IMR-90 (cell line): ENCODE measurements at regions not wholly inside any gene's neighbourhood (a gene's known extent, or its start where the extent isn't known, plus 50 kb on each side); places are given as distances from the start of the nearest gene placed in this dataset.

Experiments used
- ATAC-seq: fragments of 200-7000 bp; cut with Tn5 transposase; 2 replicates; pipeline ENCODE4 v1.9.1; 2020; ENCODE audit warnings: low read depth, mild to moderate bottlenecking, moderate library complexity
- BruUV-seq: library from RNA; stranded (reverse); fragments of 400-500 nt; replicated peaks from 2 replicates; lab custom pipeline; 2021; lab: Mats Ljungman, UMichigan
- CTCF ChIA-PET: fragments of 300-600 bp; formaldehyde crosslinking; extraction: SDS; loops from one replicate; lab custom pipeline; 2021; ENCODE audit warnings: antibody characterized with exemption; lab: Yijun Ruan, JAX
- POLR2A ChIA-PET: fragments of 300-600 bp; sonication (Branson Sonifier 250); formaldehyde crosslinking; loops from one replicate; lab custom pipeline; 2022; ENCODE audit warnings: antibody characterized with exemption; ENCODE audit not compliant: unreplicated experiment; lab: Charles Lee
- DNase-seq: peaks from one replicate; pipeline ENCODE4 v3.0.0; 2013
- H2AFZ ChIP-seq: replicated peaks from 2 replicates; pipeline ENCODE3; 2013; ENCODE audit warnings: low read length, mild to moderate bottlenecking; ENCODE audit not compliant: poor library complexity
- H2AK5ac ChIP-seq: 2 replicates; pipeline ENCODE4 v1.6.1; 2013; ENCODE audit warnings: low read depth, low read length, inconsistent platforms
- H2AK9ac ChIP-seq: replicated peaks from 2 replicates; pipeline ENCODE3; 2013; ENCODE audit warnings: mild to moderate bottlenecking, low read depth, low read length, moderate library complexity; ENCODE audit not compliant: poor library complexity
- H2BK120ac ChIP-seq: 2 replicates; pipeline ENCODE4 v1.6.1; 2013; ENCODE audit warnings: low read depth, low read length, inconsistent platforms
- H2BK15ac ChIP-seq: 3 replicates; pipeline ENCODE4 v1.6.1; 2013; ENCODE audit warnings: low read depth, low read length, inconsistent platforms
- H2BK20ac ChIP-seq: 2 replicates; pipeline ENCODE4 v1.6.1; 2013; ENCODE audit warnings: low read depth, mild to moderate bottlenecking, inconsistent platforms, low read length, moderate library complexity
- H2BK5ac ChIP-seq: 2 replicates; pipeline ENCODE4 v1.6.1; 2013; ENCODE audit warnings: mild to moderate bottlenecking, low read depth, low read length, inconsistent platforms; ENCODE audit not compliant: poor library complexity, severe bottlenecking
- H3K14ac ChIP-seq: replicated peaks from 2 replicates; pipeline ENCODE4 v1.6.1; 2013; ENCODE audit warnings: low read depth, low read length, inconsistent platforms
- H3K18ac ChIP-seq: 2 replicates; pipeline ENCODE4 v1.6.1; 2013; ENCODE audit warnings: low read depth, low read length, control low read depth
- H3K23ac ChIP-seq: 2 replicates; pipeline ENCODE4 v1.6.1; 2013; ENCODE audit warnings: low read depth, low read length, inconsistent platforms
- H3K27ac ChIP-seq: 2 replicates; pipeline ENCODE4 v1.5.1; 2013; ENCODE audit warnings: mild to moderate bottlenecking, control low read depth, low read length; ENCODE audit not compliant: insufficient read depth
- H3K27me3 ChIP-seq: 2 replicates; pipeline ENCODE4 v1.6.1; 2013; ENCODE audit warnings: low read length; ENCODE audit not compliant: control insufficient read depth, insufficient read depth
- H3K36me3 ChIP-seq: 2 replicates; pipeline ENCODE4 v1.6.1; 2013; ENCODE audit warnings: low read length, mixed read lengths; ENCODE audit not compliant: control insufficient read depth, insufficient read depth
- H3K4ac ChIP-seq: 2 replicates; pipeline ENCODE4 v1.6.1; 2013; ENCODE audit warnings: low read depth, low read length, inconsistent platforms
- H3K4me1 ChIP-seq: 2 replicates; pipeline ENCODE4 v1.6.1; 2013; ENCODE audit warnings: low read length, mixed read lengths; ENCODE audit not compliant: control insufficient read depth, insufficient read depth
- H3K4me2 ChIP-seq: 2 replicates; pipeline ENCODE4 v1.6.1; 2013; ENCODE audit warnings: low read depth, mild to moderate bottlenecking, control low read depth, low read length, moderate library complexity
- H3K4me3 ChIP-seq: 2 replicates; pipeline ENCODE4 v1.5.1; 2013; ENCODE audit warnings: low read depth, mild to moderate bottlenecking, control low read depth, low read length, moderate library complexity; ENCODE audit not compliant: insufficient read depth
- H3K56ac ChIP-seq: 2 replicates; pipeline ENCODE4 v1.6.1; 2013; ENCODE audit warnings: low read length, inconsistent platforms; ENCODE audit not compliant: insufficient read depth; ENCODE audit errors: extremely low read depth
- H3K79me1 ChIP-seq, 2 experiments: 2 replicates each; pipeline ENCODE4 v1.6.1; 2013; ENCODE audit warnings: low read length in 2 of 2, inconsistent platforms in 1 of 2, low read depth in 1 of 2
- H3K9ac ChIP-seq: 2 replicates; pipeline ENCODE4 v1.6.1; 2013; ENCODE audit warnings: low read depth, low read length, control low read depth
- H3K9me1 ChIP-seq: 2 replicates; pipeline ENCODE4 v1.6.1; 2013; ENCODE audit warnings: low read length, inconsistent platforms; ENCODE audit not compliant: insufficient read depth
- H3K9me3 ChIP-seq: 2 replicates; pipeline ENCODE4 v1.6.1; 2013; ENCODE audit warnings: low read length; ENCODE audit not compliant: control insufficient read depth, insufficient read depth
- H4K20me1 ChIP-seq: 2 replicates; pipeline ENCODE4 v1.6.1; 2013; ENCODE audit warnings: low read length, inconsistent platforms; ENCODE audit not compliant: insufficient read depth
- H4K5ac ChIP-seq: 2 replicates; pipeline ENCODE4 v1.6.1; 2013; ENCODE audit warnings: mild to moderate bottlenecking, low read depth, low read length, control low read depth
- H4K8ac ChIP-seq, 2 experiments: 2 replicates each; pipeline ENCODE4 v1.6.1; 2013; ENCODE audit warnings: low read depth in 2 of 2, low read length in 2 of 2, control low read depth in 1 of 2, inconsistent platforms in 1 of 2
- H4K91ac ChIP-seq: 2 replicates; pipeline ENCODE4 v1.6.1; 2013; ENCODE audit warnings: low read depth, low read length, inconsistent platforms; ENCODE audit not compliant: insufficient read depth
- CEBPB ChIP-seq: IDR thresholded peaks from 2 replicates; pipeline ENCODE4 v1.6.1; 2012; ENCODE audit warnings: low read depth, low read length, improper control_type of control experiment
- CHD1 ChIP-seq: IDR thresholded peaks from 2 replicates; pipeline ENCODE4 v1.6.1; 2012; ENCODE audit warnings: low read depth, low read length, improper control_type of control experiment
- MAZ ChIP-seq: IDR thresholded peaks from 2 replicates; pipeline ENCODE4 v1.6.1; 2012; ENCODE audit warnings: low read depth, mild to moderate bottlenecking, low read length, improper control_type of control experiment, moderate library complexity, borderline replicate concordance
- SMC3 ChIP-seq: fragments of 150-350 bp; IDR thresholded peaks from 2 replicates; pipeline ENCODE4 v1.6.1; 2016; ENCODE audit warnings: low read depth, mild to moderate bottlenecking, antibody characterized with exemption, low read length, moderate library complexity
- WGBS, 2 experiments: methylation state at CpG; one replicate each; pipeline versions ENCODE4 v1.1.5 to v1.1.7; 2013; ENCODE audit warnings: missing lambda C conversion rate in 2 of 2; ENCODE audit not compliant: insufficient read length in 1 of 2; ENCODE audit errors: extremely low coverage in 2 of 2; 5-methylcytosine and 5-hydroxymethylcytosine counted together
- dilution Hi-C: fragments of 300-500 bp; cut with HindIII; formaldehyde crosslinking; loops from one replicate; pipeline ENCODE4 v1.14.3; 2018; ENCODE audit warnings: low sequenced_read_pairs; ENCODE audit not compliant: unreplicated experiment
- in situ Hi-C: fragments of 300-500 bp; cut with MboI; formaldehyde crosslinking; loops from 3 replicates; pipeline ENCODE4 v1.14.3; 2019; ENCODE audit warnings: low sequenced_read_pairs, inconsistent platforms, mixed read lengths
- intact Hi-C: fragments of 100-400 bp; cut with micrococcal nuclease; formaldehyde crosslinking; loops from 2 replicates; pipeline ENCODE4 v1.10.0; 2022

DNA sequence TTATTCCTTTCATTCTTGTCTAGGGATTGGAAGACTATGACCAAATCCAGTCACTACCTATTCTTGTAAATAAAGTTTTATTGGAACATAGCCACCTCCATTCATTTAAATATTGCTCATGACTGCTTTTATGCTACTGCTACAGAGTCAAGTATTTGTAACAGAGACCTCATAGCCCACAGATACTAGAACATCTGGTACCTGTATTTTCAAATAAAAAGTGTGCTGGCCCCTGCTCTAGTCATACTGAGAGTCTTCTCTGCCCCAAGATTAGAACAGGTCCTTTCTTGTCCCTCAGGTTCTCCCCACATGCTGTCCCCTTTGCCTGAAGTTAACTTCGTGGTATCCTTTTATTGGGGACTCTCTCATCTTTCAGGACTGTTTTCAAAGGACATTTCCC, 422.3 kb downstream of the CBLN4 start:
- in situ Hi-C loops, result no loop called here
- ATAC-seq (no peak), DNase-seq (no peak)
- no peak overlapping the region for H2BK5ac ChIP-seq
- CTCF ChIA-PET, result no interaction called here
- H2BK20ac ChIP-seq, result no peak overlapping the region
- H3K27ac ChIP-seq, result no peak overlapping the region
- H3K4me1 ChIP-seq, result no peaks in the 10 kb centered on the region
- no peak overlapping the region for H4K5ac ChIP-seq
- H4K8ac ChIP-seq, result no peak overlapping the region
- H3K27me3 ChIP-seq, result no peaks in the 10 kb centered on the region
- no peaks in the 10 kb centered on the region for H3K36me3 ChIP-seq
- H3K4me2 ChIP-seq, result no peak overlapping the region
- dilution Hi-C loops, result no loop called here
- no peaks in the 10 kb centered on the region for H3K79me1 ChIP-seq
- no peak overlapping the region for H2BK120ac ChIP-seq
- H3K18ac ChIP-seq, result no peak overlapping the region
- H3K4me3 ChIP-seq, result no peak overlapping the region
- H4K91ac ChIP-seq, result no peak overlapping the region
- intact Hi-C loops, result no loop called here
- no peak overlapping the region for H2AK9ac ChIP-seq
- no peak overlapping the region for H3K9ac ChIP-seq
- POLR2A ChIA-PET, result no interaction called here
- H4K20me1 ChIP-seq, result no peaks in the 10 kb centered on the region
- no peak overlapping the region for H3K23ac ChIP-seq
- no peak overlapping the region for H3K4ac ChIP-seq
- TF ChIP-seq SMC3 (no peak), CHD1 (no peak), MAZ (no peak), CEBPB (no peak)
- no peak overlapping the region for H2AFZ ChIP-seq
- H3K9me3 ChIP-seq, result peaks cover 12% of the 10 kb centered on the region
- 0% methylated on average over 1 of the region's 1 CpG; no CpG with 5 or more reads in 1 of the 2 experiments for WGBS, 2 experiments
- BruUV-seq, result no TSS peak
- no peaks in the 10 kb centered on the region for H3K9me1 ChIP-seq
- no peak overlapping the region for H3K56ac ChIP-seq
- H2AK5ac ChIP-seq, result no peak overlapping the region
- no peak overlapping the region for H2BK15ac ChIP-seq
- H3K14ac ChIP-seq, result no peak overlapping the region
